GM12878 (cell line): ENCODE measurements at regions not wholly inside any gene's neighbourhood (a gene's known extent, or its start where the extent isn't known, plus 50 kb on each side); places are given as distances from the start of the nearest gene placed in this dataset.

Experiments used
- ATAC-seq: fragments of 200-7000 bp; cut with Tn5 transposase; 3 replicates; pipeline ENCODE4 v1.9.1; 2020; ENCODE audit warnings: mild to moderate bottlenecking, moderate library complexity
- BruUV-seq: library from RNA; stranded (reverse); fragments of 400-500 nt; replicated peaks from 2 replicates; lab custom pipeline; 2021; lab: Mats Ljungman, UMichigan
- CTCF ChIA-PET: fragments of 300-600 bp; sonication (Branson Sonifier 250); formaldehyde crosslinking; extraction: SDS; loops from one replicate; lab custom pipeline; 2021; ENCODE audit warnings: inconsistent platforms; lab: Yijun Ruan, JAX
- POLR2A ChIA-PET: fragments of 350-600 bp; formaldehyde crosslinking; extraction: SDS; loops from one replicate; lab custom pipeline; 2021; ENCODE audit warnings: inconsistent platforms; lab: Charles Lee
- RAD21 ChIA-PET: fragments of 300-600 bp; sonication (Branson Sonifier 250); formaldehyde crosslinking; loops from one replicate; lab custom pipeline; 2023; ENCODE audit warnings: antibody characterized with exemption; ENCODE audit not compliant: unreplicated experiment; lab: Charles Lee
- SMC1A ChIA-PET: fragments of 300-600 bp; sonication (Branson Sonifier 250); formaldehyde crosslinking; loops from one replicate; lab custom pipeline; 2023; ENCODE audit not compliant: unreplicated experiment, uncharacterized antibody; lab: Charles Lee
- DNase-seq: peaks from one replicate; pipeline ENCODE4 v3.0.0-alpha.2; 2011; ENCODE audit warnings: low read depth, low spot score
- FAIRE-seq: peaks from 3 replicates; lab custom pipeline; 2011; peaks lifted over from hg19 to GRCh38; lab: Jason Lieb, UNC
- H2AFZ ChIP-seq: 2 replicates; pipeline ENCODE4 v1.6.0; 2011; ENCODE audit warnings: low read depth, low read length, control low read depth; ENCODE audit not compliant: control insufficient read depth
- H3K27ac ChIP-seq: 2 replicates; pipeline ENCODE4 v1.5.1; 2011; ENCODE audit warnings: control low read depth; ENCODE audit not compliant: control insufficient read depth, insufficient read depth
- H3K27me3 ChIP-seq, 2 experiments: replicated peaks in 1 of 2; 2 replicates each; pipeline versions ENCODE4 v1.6.0 to v1.6.1; 2011; ENCODE audit warnings: low read length in 1 of 2; ENCODE audit not compliant: control insufficient read depth in 2 of 2, insufficient read depth in 2 of 2
- H3K36me3 ChIP-seq, 2 experiments: 2 replicates each; pipeline ENCODE4 v1.5.1; 2011; ENCODE audit warnings: low read length in 1 of 2; ENCODE audit not compliant: control insufficient read depth in 2 of 2, insufficient read depth in 2 of 2
- H3K4me1 ChIP-seq: 2 replicates; pipeline ENCODE4 v1.6.1; 2011; ENCODE audit warnings: mild to moderate bottlenecking, low read length, moderate library complexity, mixed read lengths; ENCODE audit not compliant: control insufficient read depth, insufficient read depth
- H3K4me2 ChIP-seq: 2 replicates; pipeline ENCODE4 v1.6.0; 2011; ENCODE audit warnings: control low read depth; ENCODE audit not compliant: control insufficient read depth, insufficient read depth
- H3K4me3 ChIP-seq: fragments of 200-600 bp; sonication (generic); 2 replicates; pipeline ENCODE4 v1.5.1; 2016
- H3K79me2 ChIP-seq: 2 replicates; pipeline ENCODE4 v1.6.0; 2011; ENCODE audit warnings: low read length; ENCODE audit not compliant: control insufficient read depth, insufficient read depth
- H3K9ac ChIP-seq: 2 replicates; pipeline ENCODE4 v1.8.0; 2011; ENCODE audit warnings: low read length, control low read depth, mixed read lengths; ENCODE audit not compliant: control insufficient read depth, insufficient read depth
- H3K9me3 ChIP-seq: replicated peaks from 3 replicates; pipeline ENCODE4 v1.5.1; 2011; ENCODE audit warnings: mild to moderate bottlenecking, low read length; ENCODE audit not compliant: control insufficient read depth, insufficient read depth
- H4K20me1 ChIP-seq: 2 replicates; pipeline ENCODE4 v1.6.0; 2011; ENCODE audit not compliant: control insufficient read depth, insufficient read depth
- CHD2 ChIP-seq: IDR thresholded peaks from 2 replicates; pipeline ENCODE4 v1.6.1; 2011; ENCODE audit warnings: low read depth, low read length, improper control_type of control experiment, borderline replicate concordance
- EED ChIP-seq: sonication (generic); IDR thresholded peaks from 2 replicates; pipeline ENCODE4 v1.6.1; 2016; ENCODE audit warnings: antibody characterized with exemption, low read depth
- EP300 ChIP-seq, 2 experiments: fragments of 150-350 bp in 1 of 2; IDR thresholded peaks; 2 replicates each; pipeline ENCODE4 v1.6.1; 2011 to 2012; ENCODE audit warnings: low read depth in 2 of 2, low read length in 2 of 2, borderline replicate concordance in 1 of 2, improper control_type of control experiment in 1 of 2, inconsistent platforms in 1 of 2; ENCODE audit not compliant: control insufficient read depth in 1 of 2
- FOS ChIP-seq: IDR thresholded peaks from 3 replicates; pipeline ENCODE4 v1.6.1; 2011; ENCODE audit warnings: borderline replicate concordance; ENCODE audit not compliant: insufficient read length; ENCODE audit errors: extremely low read depth
- KLF5 ChIP-seq: fragments of 450-650 bp; IDR thresholded peaks from 2 replicates; pipeline ENCODE4 v1.6.1; 2014; ENCODE audit warnings: mild to moderate bottlenecking; ENCODE audit not compliant: partially characterized antibody
- MYC ChIP-seq: IDR thresholded peaks from 2 replicates; pipeline ENCODE4 v1.6.1; 2011; ENCODE audit warnings: mild to moderate bottlenecking, low read length, moderate library complexity, inconsistent platforms; ENCODE audit not compliant: insufficient read depth, insufficient replicate concordance, insufficient read length, severe bottlenecking
- RCOR1 ChIP-seq: conservative IDR thresholded peaks from 2 replicates; pipeline ENCODE4 v1.6.1; 2012; ENCODE audit warnings: low read depth, low read length, improper control_type of control experiment
- SIX5 ChIP-seq: IDR thresholded peaks from 2 replicates; pipeline ENCODE4 v1.6.1; 2011; ENCODE audit warnings: mild to moderate bottlenecking, low read depth, low read length, moderate library complexity; ENCODE audit not compliant: severe bottlenecking
- SUPT20H ChIP-seq: IDR thresholded peaks from 2 replicates; pipeline ENCODE4 v1.6.1; 2011; ENCODE audit warnings: low read depth, mild to moderate bottlenecking, low read length, moderate library complexity, borderline replicate concordance; ENCODE audit not compliant: control insufficient read depth
- YBX1 ChIP-seq: fragments of 450-650 bp; IDR thresholded peaks from 2 replicates; pipeline ENCODE4 v1.6.1; 2016; ENCODE audit warnings: antibody characterized with exemption
- YY1 ChIP-seq: IDR thresholded peaks from 2 replicates; pipeline ENCODE4 v1.6.1; 2011; ENCODE audit warnings: low read depth, mild to moderate bottlenecking, low read length
- WGBS: methylation state at CpG from one replicate; pipeline ENCODE4 v1.1.6; 2016; ENCODE audit warnings: low lambda C conversion rate; ENCODE audit not compliant: insufficient replicate concordance, insufficient coverage; ENCODE audit errors: missing lambda C conversion rate; 5-methylcytosine and 5-hydroxymethylcytosine counted together
- in situ Hi-C: fragments of 300-500 bp; cut with MboI; formaldehyde crosslinking; loops from 9 replicates; pipeline ENCODE4 v1.14.3; 2018; ENCODE audit warnings: mixed read lengths
- intact Hi-C: fragments of 100-400 bp; cut with micrococcal nuclease; formaldehyde crosslinking; loops from one replicate; pipeline ENCODE4 v1.14.2; 2022; ENCODE audit not compliant: unreplicated experiment
- TF ChIP-seq, protein P1 (sequence below): fragments of 450-650 bp; IDR thresholded peaks from 2 replicates; pipeline ENCODE4 v1.6.1; 2018; ENCODE audit warnings: mild to moderate bottlenecking, low read depth, moderate library complexity; ENCODE audit not compliant: partially characterized antibody
- TF ChIP-seq, protein P2 (sequence below): IDR thresholded peaks from 2 replicates; pipeline ENCODE4 v1.6.1; 2011; ENCODE audit warnings: borderline replicate concordance, low read depth, mild to moderate bottlenecking, moderate library complexity, mixed read lengths, low read length; ENCODE audit not compliant: insufficient read depth; ENCODE audit errors: extremely low read length
- TF ChIP-seq, protein P3 (sequence below): fragments of 450-650 bp; IDR thresholded peaks from 2 replicates; pipeline ENCODE4 v1.6.1; 2017; ENCODE audit warnings: antibody characterized with exemption, mild to moderate bottlenecking, moderate library complexity
- TF ChIP-seq, protein P4 (sequence below): IDR thresholded peaks from 2 replicates; pipeline ENCODE4 v1.6.1; 2011; ENCODE audit warnings: borderline replicate concordance, low read depth, mild to moderate bottlenecking, moderate library complexity, low read length; ENCODE audit not compliant: insufficient read depth, poor library complexity, severe bottlenecking

DNA sequence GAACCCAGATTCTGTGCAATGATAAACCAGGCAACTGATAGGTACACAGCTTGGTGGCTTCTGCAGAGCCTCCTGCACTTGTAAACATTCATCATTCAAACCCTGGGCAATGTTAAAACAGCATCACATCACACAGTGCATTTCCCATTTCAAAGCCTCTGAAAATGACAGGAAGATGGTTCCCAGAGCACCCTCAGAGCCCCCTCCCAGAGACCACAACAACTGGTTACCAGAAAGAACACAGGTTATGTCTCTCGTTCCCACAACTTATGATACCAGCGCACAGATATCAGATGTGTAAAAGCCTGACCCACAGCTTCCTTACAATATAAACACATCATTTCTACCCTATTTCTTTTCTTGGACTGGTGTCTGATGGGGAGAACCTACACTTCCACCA, 248.7 kb downstream of the AUH start:
- no peak overlapping the region for H3K4me3 ChIP-seq
- no peaks in the 10 kb centered on the region for H3K4me1 ChIP-seq
- CTCF ChIA-PET = no interaction called here
- H2AFZ ChIP-seq = no peak overlapping the region
- no peak for ATAC-seq
- H3K36me3 ChIP-seq = no peaks in the 10 kb centered on the region
- 59% methylated on average over 2 of the region's 2 CpGs for WGBS
- intact Hi-C loops = no loop called here
- H3K27me3 ChIP-seq = peaks cover 0 to 2% of the 10 kb centered on the region in 2 experiments; a peak in 2 of 4 replicates
- no peak overlapping the region for H3K27ac ChIP-seq
- H3K4me2 ChIP-seq = no peak overlapping the region
- FAIRE-seq = no peak
- POLR2A ChIA-PET = no interaction called here
- H4K20me1 ChIP-seq = no peaks in the 10 kb centered on the region
- DNase-seq = no peak
- SMC1A ChIA-PET = interaction anchor here (0.6 to 0.9 kb wide), 2 partner anchors 12 to 1813 kb away, joined by 3 to 4 read pairs; no protein-coding TSS in a partner anchor
- RAD21 ChIA-PET = no interaction called here
- in situ Hi-C loops = no loop called here
- H3K79me2 ChIP-seq = no peaks in the 10 kb centered on the region
- H3K9me3 ChIP-seq = peaks cover 2% of the 10 kb centered on the region; the same call in 2 of the 3 replicates
- H3K9ac ChIP-seq = no peak overlapping the region
- no TSS peak for BruUV-seq
- TF ChIP-seq, protein P1, sequence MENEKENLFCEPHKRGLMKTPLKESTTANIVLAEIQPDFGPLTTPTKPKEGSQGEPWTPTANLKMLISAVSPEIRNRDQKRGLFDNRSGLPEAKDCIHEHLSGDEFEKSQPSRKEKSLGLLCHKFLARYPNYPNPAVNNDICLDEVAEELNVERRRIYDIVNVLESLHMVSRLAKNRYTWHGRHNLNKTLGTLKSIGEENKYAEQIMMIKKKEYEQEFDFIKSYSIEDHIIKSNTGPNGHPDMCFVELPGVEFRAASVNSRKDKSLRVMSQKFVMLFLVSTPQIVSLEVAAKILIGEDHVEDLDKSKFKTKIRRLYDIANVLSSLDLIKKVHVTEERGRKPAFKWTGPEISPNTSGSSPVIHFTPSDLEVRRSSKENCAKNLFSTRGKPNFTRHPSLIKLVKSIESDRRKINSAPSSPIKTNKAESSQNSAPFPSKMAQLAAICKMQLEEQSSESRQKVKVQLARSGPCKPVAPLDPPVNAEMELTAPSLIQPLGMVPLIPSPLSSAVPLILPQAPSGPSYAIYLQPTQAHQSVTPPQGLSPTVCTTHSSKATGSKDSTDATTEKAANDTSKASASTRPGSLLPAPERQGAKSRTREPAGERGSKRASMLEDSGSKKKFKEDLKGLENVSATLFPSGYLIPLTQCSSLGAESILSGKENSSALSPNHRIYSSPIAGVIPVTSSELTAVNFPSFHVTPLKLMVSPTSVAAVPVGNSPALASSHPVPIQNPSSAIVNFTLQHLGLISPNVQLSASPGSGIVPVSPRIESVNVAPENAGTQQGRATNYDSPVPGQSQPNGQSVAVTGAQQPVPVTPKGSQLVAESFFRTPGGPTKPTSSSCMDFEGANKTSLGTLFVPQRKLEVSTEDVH = no peak
- no peak for TF ChIP-seq RCOR1
- TF ChIP-seq, protein P2, sequence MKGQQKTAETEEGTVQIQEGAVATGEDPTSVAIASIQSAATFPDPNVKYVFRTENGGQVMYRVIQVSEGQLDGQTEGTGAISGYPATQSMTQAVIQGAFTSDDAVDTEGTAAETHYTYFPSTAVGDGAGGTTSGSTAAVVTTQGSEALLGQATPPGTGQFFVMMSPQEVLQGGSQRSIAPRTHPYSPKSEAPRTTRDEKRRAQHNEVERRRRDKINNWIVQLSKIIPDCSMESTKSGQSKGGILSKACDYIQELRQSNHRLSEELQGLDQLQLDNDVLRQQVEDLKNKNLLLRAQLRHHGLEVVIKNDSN = no peak
- TF ChIP-seq, protein P3, sequence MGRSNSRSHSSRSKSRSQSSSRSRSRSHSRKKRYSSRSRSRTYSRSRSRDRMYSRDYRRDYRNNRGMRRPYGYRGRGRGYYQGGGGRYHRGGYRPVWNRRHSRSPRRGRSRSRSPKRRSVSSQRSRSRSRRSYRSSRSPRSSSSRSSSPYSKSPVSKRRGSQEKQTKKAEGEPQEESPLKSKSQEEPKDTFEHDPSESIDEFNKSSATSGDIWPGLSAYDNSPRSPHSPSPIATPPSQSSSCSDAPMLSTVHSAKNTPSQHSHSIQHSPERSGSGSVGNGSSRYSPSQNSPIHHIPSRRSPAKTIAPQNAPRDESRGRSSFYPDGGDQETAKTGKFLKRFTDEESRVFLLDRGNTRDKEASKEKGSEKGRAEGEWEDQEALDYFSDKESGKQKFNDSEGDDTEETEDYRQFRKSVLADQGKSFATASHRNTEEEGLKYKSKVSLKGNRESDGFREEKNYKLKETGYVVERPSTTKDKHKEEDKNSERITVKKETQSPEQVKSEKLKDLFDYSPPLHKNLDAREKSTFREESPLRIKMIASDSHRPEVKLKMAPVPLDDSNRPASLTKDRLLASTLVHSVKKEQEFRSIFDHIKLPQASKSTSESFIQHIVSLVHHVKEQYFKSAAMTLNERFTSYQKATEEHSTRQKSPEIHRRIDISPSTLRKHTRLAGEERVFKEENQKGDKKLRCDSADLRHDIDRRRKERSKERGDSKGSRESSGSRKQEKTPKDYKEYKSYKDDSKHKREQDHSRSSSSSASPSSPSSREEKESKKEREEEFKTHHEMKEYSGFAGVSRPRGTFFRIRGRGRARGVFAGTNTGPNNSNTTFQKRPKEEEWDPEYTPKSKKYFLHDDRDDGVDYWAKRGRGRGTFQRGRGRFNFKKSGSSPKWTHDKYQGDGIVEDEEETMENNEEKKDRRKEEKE = no peak
- TF ChIP-seq YBX1 = no peak
- no peak for TF ChIP-seq MYC
- TF ChIP-seq, protein P4, sequence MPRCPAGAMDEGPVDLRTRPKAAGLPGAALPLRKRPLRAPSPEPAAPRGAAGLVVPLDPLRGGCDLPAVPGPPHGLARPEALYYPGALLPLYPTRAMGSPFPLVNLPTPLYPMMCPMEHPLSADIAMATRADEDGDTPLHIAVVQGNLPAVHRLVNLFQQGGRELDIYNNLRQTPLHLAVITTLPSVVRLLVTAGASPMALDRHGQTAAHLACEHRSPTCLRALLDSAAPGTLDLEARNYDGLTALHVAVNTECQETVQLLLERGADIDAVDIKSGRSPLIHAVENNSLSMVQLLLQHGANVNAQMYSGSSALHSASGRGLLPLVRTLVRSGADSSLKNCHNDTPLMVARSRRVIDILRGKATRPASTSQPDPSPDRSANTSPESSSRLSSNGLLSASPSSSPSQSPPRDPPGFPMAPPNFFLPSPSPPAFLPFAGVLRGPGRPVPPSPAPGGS = no peak
- TF ChIP-seq YY1 = no peak
- no peak for TF ChIP-seq EP300 (IDR thresholded peaks at IDR 0.05; ENCODE audit: borderline replicate concordance in 1 of 2, control insufficient read depth in 1 of 2, low read depth in 2 of 2, low read length in 2 of 2)
- TF ChIP-seq KLF5 = no peak
- TF ChIP-seq CHD2 = no peak
- no peak for TF ChIP-seq EED
- no peak for TF ChIP-seq FOS
- TF ChIP-seq SUPT20H = no peak
- no peak for TF ChIP-seq SIX5
